SHP77 (cell line): ENCODE measurements at regions not wholly inside any gene's neighbourhood (a gene's known extent, or its start where the extent isn't known, plus 50 kb on each side); places are given as distances from the start of the nearest gene placed in this dataset.
"Not testable (repeated sequence)": the region's sequence is repeated elsewhere in the genome, so short reads cannot be mapped to it uniquely, and the experiment has no call there.

Experiments used
- DNase-seq, 2 experiments: peaks; one replicate each; lab custom pipeline; 2025; lab: John Stamatoyannopoulos, UW

DNA sequence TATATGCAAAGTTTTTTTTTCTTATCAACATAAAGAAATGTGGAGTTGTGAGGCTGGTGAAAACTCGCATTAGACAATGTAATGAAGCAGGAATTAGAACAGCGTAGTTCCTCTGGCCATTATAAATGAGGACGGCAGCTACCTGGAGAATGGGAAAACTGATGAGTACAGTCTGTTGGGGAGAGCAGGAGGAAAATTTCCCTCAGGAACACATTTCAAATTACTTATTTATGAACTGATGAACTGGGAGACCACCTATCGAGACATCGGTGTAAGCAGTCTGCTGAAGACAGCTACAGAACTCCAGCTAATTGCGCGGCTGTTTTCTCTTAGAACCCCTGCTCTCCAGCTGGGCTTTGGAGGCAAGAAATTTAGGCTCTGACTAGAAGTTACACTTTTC lies 343.9 kb upstream of the CLINT1 start:
- DNase-seq = no peak

DNA sequence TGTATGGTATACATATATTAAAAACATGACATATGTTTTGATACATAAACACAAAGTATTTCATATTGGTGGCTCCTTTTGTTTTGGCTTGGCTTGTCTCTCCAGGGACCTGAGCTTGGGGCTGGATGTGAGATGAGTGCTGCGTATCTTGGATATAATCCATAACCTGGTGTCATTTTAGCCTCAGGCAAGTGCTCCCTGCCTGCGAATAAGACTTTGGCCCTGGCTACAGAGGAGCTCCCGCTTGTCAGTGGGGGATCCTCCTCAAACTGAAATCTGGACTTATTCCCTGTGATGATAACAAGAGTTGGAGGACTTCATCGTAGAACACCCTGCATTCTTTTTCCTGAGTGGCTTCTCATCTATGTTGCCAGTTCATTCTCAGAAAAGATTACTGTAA lies 341.7 kb upstream of the CLINT1 start:
- no peak for DNase-seq

DNA sequence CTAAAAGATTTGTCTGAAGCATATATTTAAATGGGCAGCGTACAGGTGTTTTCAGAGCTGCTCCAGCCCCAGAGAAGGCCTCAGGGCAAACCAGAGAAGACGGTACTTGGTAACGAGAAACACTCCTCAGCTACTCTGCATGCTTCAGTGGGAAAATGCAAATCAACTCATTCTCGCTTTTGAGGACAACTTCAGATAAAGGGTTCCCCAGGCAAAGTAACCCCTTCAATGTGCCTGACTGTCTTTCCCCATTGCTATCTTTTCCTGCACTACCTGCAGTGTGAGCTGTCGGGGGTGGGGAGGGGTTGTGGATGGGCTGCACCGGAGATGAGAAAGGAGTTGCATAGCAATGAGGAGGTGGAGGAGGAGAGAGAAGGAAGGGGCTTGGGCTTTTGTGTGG lies 339.7 kb upstream of the CLINT1 start:
- DNase-seq = no peak

DNA sequence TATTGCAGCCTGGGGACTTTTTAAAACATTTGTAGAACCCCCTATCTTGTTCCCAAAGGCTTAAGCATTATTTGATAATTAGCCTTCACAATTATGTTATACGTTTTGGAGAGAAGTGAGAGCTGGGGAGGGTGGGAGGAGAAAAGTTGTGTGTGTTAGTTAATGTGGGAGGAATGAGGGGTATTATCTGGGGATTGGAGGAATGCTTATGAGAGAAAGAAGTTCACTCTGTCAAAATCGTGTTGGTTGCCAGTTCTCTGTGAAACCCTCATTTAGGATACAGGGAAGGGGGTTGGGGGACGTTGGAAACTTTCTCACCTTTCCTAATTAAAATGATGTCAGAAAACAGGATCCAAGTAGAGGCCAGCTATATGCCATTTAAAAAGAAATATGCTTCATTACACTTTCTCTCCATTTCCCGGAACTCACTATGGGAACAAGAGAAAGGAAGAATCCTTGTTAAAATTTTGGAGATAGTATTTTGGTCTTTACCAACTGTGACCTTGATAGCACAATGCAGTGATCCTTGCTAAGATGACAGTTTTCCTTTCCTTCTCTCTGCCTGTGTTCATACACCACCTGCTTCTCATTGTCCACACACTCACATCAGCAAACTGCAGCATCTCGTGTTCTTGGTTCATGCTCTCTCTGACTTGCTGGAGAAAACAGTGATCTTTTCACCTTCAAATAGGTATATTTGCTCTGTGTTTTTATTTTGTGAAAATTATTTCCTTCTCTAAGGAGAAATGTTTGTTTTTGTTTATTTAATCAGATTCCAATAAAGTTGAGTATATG lies 336.7 kb upstream of the CLINT1 start:
- DNase-seq = no peak

DNA sequence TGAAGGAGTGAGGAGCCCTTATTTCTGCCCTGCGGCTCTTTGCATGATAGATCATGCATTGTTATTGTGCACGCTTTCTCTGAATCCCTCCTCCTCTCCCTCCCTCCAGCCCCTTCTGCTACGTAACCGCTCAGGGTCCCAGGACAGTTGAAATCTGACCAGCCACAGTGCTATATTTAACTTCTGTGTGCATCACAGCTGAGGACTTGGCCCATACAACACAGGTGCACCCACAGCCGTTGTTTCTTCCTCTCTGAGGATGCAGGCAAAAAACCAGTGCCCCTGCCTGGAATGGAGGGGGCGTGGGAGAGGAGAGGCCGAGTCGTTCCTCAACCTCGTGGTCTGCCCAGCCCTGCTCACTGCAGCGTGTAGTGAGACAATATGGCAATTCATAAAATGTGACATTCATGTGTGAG lies 335.6 kb upstream of the CLINT1 start:
- DNase-seq = no peak

DNA sequence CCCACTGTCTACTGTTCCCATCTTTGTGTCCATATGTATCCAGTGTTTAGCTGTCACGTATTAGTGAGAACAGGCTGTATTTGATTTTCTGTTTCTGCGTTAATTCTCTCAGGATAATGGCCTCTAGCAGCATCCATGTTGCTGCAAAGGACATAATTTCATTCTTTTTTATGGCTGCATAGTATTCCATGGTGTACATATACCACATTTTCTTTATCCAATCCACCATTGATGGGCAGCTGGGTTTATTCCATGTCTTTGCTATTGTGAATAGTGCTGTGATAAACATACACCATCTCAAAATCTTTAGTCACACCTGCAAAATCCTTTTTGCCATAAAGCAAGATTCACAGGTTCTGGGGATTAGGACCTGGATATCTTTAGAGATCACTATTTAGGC lies 334.4 kb upstream of the CLINT1 start:
- not testable (repeated sequence) for DNase-seq

DNA sequence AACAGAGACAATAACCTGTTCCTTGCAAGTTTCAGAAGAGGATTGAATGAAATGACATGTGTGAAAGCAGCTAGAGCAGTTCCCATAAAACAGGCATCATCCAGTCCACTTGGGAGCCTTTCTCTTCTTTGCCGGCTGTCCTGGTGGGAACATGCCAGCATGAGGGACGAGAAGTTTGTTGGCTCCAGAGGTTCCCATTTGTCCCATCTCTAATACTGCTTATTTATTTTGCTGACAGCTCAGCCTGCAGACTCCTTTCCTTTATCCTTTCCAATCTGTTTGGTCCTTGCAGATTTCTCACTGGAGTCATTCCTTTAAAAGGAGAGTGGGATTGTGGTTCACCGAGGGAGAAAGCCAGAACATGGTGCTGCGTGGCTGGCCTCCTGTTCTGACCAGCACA lies 321.5 kb upstream of the CLINT1 start:
- no peak for DNase-seq

DNA sequence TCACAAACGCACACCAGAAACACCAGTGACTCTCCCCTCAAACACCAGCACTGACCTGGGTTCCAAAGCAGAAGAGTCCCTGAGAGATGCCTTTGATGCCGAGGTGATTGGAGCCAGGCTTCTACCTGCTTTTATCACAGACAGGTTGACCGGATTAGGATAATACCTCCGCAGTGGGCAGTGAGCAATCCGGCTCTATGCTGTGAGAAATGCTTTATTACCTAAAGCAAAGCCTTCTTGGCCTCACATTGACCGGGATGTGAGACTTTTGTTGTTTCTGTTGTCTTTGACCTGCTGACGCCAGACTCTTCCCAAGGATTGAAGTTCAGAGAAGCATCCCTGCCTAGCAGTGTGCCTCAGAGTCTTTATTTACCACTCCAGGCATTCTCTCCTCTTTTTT lies 320.3 kb upstream of the CLINT1 start:
- no peak for DNase-seq

DNA sequence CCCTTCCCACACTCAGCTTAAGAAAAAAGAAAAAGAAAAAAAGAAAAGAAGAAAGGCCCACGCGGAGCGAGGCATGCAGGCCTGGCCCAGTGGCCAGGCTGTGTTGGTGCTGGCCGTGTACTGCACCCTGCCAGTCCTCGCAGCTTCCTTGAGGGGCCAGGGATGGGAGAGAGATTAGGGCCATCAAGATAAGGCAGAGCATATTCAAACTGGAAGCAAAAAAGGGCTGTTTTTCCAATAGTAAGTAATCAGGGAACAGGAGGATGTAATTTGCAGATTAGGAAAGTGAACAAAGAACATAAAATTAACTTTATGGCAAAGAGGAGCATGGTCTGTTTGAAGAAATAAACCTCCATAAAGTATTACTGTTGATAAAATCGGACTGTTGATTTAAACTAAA lies 319.6 kb upstream of the CLINT1 start:
- no peak for DNase-seq

DNA sequence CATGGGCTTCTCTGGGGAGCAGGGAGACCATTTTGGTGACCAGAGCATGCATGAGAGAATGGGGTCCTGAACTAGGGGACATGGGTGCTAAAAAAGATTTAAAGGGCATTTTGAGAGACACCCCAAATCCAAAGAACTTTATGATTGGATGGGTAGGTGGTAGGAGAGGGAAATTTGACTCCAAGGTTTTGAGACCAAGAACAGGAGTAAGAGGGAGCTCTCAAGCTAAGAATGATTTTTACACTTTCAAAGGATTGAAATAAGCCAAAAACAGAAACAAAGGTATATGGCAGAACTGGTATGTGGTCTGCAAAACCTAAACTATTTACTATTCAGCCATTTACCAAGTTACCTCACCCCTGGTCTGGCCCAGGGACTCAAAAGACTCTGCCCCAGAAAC lies 318.2 kb upstream of the CLINT1 start:
- DNase-seq = no peak

DNA sequence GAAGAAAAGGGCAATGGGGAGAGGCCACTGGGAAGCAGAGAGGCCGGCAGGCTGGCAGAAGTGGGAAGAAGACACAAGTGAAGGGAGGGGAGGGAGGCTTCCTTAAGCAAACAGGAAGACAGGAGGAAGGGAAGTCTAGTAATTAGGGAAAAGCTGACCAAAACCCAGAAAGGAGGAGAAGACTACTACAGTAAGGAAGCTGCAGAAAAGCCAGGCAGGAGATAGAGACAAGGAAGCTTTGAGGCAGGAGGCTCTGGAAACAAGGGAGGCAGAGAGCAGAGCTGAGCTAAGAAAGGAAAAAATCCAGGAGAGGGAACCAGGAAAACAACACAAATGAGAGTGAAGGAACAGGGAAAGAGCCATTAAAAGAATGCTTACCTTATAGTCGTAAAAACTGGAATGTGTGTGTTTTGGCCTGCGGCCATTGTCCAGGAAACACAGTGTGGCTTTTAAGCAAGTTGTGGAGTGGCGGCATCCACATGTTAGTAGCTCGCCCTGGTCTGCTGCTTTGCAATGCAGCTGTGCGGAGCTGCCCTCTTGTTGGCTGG lies 317.1 kb upstream of the CLINT1 start:
- no peak for DNase-seq

DNA sequence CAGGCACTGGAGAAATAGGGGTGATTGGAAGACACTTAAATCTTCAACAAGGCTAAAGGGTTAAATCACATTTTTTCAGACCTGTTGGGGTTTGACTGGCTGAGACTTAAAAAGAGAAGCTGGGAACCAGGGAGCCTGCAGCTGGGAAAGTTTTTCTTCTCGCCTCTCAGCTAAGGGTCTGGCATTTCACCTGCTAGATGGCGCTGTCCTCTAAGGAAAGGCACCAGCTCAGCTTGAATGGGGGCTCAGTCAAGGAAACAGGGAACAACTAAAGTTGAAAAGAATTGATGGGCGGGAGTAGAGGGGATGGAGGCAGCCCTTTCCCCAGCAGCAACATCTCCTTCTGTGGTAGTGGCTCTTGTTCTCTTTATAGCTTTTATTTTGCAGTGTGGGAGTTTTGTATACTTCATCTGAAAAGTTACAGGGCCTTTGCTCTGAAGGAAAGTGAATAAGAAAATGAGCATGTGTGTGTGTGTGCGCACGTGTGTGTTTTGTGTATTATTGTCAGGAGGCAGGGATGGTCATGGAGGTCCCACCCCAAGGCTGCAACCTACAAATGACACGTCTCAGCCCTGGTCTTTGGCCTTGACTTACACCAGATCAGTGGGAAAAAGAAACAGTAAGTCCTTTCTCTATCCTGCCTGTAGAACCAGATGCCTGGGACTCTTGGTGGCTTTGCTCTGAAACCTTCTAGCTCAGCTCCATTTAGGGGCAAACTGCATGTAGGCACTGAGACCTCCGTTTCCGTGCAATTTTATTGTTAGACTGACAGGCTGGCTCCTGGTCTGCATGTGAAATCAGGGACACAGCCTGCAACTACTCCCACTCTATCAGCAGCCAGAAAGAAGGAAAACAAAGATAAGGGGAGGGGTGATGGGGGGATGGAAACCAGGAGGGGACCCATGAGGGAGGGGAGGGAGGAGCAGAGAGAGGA lies 316.2 kb upstream of the CLINT1 start:
- peak; percentile 14 to 28 for DNase-seq

DNA sequence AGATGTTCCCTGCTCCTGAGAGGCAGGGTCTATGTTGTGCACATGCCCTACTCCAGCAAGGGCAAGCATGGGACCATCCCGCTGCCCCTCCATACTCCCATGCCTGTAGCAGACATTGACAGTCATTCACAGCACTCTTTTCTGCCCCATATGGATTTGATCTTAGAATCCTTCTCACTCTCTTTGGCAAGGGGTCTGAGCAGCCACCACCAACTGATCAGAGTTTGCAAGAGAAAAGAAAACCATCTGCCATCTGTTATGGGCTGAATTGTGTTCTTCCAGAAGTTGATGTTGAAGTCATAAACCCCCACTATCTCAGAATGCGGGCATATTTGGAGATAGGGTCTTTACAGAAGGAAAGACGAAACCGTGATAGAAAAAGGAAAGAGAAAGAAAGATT lies 315.1 kb upstream of the CLINT1 start:
- no peak for DNase-seq

DNA sequence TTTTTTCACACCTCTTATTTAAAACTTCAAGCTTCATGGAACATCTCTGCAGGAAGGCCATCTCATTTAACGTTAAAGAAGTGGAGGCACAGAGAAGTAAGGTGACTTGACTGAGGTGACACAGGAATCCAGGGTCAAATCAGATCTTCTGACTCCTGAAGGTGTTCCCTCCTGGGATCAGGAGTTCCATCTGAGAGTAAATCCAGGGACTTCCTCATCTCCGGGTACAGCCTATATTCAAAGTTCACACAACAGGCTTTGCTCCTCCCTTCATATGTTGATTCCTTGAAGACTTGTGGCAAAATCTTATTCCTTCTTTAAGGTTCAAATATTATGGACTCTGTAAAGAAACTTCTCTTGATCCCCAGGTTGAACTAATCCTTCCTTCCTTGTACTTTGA lies 313.1 kb upstream of the CLINT1 start:
- no peak for DNase-seq

DNA sequence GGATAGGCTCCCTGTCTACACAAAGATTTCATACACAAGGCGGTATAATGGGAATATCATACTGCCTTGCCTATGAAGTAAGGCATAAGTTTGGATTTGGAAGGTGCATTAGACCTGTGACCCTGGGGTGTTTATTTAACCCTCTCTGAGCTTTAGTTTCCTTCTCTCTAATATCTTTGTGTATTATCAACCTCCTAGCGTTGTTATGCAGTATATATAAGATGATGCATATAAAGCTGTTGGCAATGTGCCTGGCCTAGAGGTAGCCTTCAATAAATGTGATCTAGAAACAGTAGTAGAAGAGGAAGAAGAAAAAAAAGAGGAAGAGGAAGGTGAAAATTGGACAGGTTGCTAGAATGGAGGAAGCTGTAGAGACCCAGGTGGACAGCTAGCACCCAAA lies 311.6 kb upstream of the CLINT1 start:
- DNase-seq = no peak

DNA sequence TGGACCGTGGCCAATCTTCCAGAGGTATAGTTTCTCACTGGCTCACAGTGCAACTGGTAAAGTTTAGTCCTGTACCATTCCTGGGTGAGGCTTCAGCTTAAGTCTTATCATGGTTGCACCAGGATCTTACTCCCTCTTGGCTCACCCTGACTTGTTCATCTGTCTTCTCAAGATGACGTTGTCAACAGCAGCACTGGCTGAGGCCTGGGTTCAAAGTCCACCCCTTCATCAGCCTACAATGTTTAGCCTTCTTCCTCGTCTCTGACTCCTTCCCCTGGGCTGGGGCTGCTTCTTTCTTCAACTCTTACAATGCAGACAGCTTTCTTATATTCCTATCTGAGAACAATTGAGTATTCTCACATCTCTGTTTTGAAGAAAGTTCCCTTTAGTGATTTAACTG lies 311.1 kb upstream of the CLINT1 start:
- DNase-seq = no peak

DNA sequence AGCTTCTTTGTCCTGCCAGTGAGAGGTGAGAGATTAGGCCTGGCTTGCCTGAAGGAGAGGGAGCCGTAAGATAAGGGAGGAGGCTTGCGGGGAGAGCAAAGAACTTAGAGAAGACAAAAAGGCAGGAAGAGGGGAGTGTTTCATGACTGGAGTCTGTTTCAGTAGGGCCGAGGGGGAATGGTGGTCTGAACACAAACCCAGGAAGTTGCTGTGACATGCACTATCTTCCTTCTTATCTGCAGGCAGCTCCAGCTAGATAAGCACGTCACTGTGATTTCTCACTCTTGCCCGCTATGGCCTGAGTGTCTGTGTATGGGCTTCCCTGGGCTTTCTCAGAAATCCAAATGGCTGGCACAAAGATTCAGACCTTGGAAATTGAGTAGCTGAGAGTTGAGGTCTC lies 307.5 kb upstream of the CLINT1 start:
- DNase-seq = no peak

DNA sequence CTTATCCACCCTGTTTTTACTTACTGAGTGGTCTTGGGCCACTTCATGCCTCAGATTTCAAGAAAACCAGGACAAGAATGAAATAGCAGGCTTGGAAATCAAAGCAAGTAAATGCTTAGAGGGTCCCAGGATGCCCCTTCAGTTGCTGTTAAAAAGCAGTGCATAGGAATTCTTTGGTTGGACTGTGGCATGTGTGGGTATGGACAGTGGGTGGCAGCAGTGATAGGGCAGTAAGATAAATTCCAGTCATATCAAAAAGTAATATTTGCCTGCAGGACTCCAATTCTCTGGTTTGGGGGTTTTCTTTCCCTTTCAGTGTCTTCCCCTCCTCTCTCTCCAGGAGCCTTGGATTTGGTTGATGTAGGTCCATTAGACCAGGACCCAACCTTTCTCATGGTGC lies 306.7 kb upstream of the CLINT1 start:
- no peak for DNase-seq

DNA sequence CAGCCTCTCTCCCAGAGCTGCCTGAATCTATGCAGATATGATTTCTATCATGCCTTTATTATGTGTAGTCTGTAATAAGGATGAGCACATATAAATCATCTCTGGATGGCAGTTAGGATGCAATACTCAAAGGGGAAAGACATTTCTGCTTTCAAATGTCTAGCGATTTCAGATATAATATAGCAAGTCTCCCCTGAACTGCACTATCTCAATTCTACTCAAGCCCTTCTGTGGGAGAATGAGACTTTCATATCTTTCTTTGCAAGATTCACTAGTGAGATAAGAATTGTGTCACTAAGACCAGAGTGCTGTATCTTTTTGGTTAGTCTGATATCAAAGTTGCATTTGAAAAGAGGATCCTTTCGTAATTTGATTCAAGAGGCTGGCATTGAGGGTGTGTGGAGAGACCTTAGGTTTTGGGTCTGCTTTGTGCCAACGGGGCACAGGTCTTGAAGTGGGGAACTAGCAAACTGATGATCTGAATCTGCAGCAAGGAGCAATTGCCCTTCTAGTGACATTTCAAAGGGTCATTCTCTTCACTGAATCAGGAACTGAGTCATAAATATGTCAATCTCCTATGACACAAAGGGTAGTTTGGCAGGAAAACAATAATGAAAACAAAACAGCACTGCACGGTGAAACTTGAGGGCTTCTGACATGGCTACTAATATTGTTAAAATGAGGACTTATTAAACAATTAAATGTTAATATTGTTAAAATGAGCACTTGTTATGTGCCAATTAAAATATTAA lies 305.5 kb upstream of the CLINT1 start:
- DNase-seq = no peak

DNA sequence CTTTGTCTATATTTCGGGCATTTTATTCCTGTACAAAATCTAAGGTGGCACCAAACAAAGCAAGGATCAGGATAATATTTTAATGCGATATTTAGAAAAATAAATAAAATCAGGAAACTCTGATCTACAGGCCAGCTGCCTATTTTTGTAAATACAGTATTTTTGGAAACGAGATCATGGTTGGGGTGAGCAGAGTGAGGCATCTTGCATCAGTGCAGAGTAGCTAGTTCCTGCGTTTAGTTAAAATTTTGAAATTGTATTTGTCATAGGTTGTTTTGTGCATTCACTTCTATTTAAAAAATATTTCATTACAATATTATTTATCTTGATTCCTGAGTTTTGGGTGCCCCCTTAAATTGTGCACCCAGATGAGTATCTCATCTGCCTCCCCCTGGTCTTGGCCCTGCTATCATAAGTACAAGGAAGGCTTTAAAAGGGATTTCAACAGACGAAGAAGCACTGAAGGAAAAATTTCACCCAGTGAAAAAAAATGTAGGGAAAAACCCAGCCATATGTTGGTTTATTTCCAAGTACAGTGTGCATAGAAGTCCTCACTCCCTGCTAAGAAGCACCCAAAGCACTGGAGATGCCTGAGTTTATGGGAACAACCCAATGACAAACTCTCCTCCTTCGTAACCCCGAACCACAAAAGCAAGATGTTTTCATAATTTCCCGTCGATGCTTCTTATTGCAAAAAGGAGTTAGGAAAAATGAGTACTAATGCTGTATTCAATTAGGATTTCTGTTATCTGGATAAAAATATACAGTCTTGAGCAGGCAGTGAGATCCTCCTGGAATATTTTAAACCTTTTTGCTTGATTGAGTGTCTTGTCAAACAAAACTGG lies 304.7 kb upstream of the CLINT1 start:
- DNase-seq = no peak

DNA sequence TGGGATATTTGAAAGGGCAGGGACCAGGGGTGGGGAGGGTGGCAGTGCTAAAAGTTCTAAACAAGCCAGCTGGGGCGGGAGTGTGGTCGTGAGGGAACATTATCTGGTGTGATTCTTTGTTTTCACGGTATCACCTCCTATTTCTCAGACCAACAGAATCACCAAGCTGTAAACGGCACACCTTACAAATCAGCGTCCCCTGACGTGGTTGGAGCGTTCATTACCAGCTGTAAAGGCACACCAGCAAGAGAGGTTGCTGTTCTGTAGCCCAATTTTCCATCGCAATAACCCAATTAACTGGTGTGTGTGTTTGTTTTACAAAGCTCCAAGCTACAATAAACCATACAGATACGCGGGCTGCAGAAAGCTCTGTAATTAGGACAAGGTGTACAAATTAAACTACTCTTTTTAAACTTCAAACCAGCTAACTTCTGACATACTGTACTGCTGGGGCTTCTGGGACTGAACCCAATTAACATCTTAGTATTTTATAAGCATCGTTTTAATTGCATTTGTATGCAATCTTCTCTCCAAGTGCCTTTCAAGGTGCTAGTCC lies 303.6 kb upstream of the CLINT1 start:
- no peak for DNase-seq
